ENCODE measurements at regions not wholly inside any gene's neighbourhood (a gene's known extent, or its start where the extent isn't known, plus 50 kb on each side); places are given as distances from the start of the nearest gene placed in this dataset.
"Not testable (repeated sequence)": the region's sequence is repeated elsewhere in the genome, so short reads cannot be mapped to it uniquely, and the experiment has no call there.

DNA sequence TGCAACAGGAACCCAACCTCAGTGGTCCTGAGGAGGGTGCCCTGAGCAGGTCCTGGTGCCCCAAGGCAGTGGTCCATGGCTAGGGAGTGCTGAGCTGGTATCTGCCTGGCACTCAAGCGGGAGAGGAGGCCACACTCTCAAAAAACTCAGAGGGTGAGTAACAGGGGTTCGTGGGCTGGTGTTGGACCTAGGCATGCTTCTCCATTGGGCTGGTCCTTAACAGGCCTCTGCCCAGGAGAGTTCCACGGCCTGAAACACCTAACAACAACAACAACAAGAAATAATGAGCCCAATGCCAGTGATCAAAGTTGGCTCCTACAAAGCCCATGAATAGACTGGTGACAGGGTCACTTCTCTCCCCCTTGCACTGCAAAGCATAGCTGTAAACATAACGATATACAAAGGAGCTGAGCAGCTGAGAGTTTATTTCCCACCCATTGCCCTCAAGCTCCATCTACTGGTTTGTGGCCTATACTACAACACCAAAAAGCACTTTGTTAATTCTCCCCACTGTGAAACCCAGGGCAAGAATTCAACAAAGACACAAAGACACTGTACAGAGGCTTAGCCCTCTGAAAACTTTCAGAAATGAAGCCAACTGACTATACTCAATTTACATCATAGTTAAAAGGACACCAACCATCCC is 736.1 kb upstream of the ADGRL3 start:
- Mint-ChIP-seq H3K27ac (no peak overlapping the region), H3K4me3 (no peak overlapping the region), H3K36me3 (ENCODE audit: low read depth) (no peaks in the 10 kb centered on the region), H3K27me3 (ENCODE audit: low read depth) (no peaks in the 10 kb centered on the region), H3K9me3 (peaks cover 27% of the 10 kb centered on the region), H3K4me1 (ENCODE audit: low read depth) (no peaks in the 10 kb centered on the region)

DNA sequence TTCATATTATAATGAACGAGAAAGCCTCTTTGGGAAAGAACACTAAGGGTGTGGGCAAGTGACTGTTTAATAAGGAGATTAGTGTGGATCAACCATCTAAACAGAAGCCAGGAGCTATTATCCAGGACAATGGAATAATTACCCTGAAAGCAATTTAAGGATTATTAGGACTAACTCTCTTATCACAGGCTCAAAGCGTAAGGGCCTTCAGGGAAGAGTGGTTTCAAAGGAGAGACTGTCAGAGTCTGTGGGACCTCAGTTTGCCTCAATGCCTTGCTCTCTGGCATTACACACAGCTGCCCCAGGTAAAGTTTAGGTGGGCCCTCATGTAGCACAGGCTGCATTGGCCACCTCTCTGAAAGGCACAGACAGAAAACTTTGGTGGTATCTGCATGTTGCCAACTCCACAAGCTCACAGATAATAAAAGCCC is 717.2 kb upstream of the ADGRL3 start:
- Mint-ChIP-seq H3K9me3 (peaks cover 13% of the 10 kb centered on the region), H3K36me3 (ENCODE audit: low read depth) (no peaks in the 10 kb centered on the region), H3K27me3 (ENCODE audit: low read depth) (no peaks in the 10 kb centered on the region), H3K4me3 (no peak overlapping the region), H3K27ac (no peak overlapping the region), H3K4me1 (ENCODE audit: low read depth) (no peaks in the 10 kb centered on the region)

DNA sequence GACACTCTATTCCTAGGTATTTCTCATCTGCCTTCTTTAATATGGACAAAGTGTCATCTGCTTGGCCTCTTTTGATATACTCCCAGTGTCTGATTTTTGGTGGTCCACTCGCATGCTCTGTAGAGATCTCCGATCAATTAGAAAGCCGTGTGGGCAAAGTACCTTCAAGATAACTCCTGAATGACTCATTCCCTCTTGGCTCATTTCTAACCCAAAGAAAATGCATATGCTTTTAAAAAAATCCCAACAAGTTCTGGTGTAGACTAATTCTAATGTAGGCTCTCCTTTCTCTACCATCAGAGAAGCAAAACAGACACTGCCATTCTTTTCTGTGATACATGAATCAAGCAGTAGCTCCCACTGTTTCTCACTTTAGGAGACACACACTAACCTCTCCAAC is 714.9 kb upstream of the ADGRL3 start:
- Mint-ChIP-seq H3K36me3 (ENCODE audit: low read depth) (no peaks in the 10 kb centered on the region), H3K4me1 (ENCODE audit: low read depth) (no peaks in the 10 kb centered on the region), H3K4me3 (no peak overlapping the region), H3K27me3 (ENCODE audit: low read depth) (no peaks in the 10 kb centered on the region), H3K27ac (no peak overlapping the region), H3K9me3 (peaks cover 21% of the 10 kb centered on the region)

DNA sequence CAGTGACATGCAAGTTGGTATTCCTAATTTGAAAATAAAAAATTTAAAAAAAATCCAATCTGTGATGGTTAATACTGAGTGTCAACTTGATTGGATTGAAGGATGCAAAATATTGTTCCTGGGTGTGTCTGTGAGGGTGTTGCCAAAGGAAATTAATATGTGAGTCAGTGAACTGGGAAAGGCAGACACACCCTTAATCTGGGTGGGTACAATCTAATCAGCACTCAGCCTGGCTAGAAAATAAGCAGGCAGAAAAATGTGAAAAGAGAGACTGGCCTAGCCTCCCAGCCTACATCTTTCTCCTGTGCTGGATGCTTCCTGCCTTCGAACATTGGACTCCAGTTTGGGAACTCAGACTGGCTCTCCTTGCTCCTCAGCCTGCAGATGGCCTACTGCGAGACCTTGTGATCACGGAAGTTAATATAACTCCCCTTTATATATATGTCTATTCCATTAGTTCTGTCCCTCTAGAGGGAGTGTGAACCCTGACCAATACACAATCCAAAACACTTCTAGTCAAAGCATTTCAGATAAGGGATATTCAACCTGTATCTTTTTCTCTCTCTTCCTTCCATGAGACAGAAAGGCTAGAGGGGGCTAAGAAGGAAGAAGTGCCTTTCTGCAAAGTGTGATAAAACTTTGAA is 712.9 kb upstream of the ADGRL3 start:
- H3K27ac Mint-ChIP-seq; H3K4me1 Mint-ChIP-seq (ENCODE audit: low read depth): not testable (repeated sequence)
- H3K9me3 Mint-ChIP-seq, result peaks cover 18% of the 10 kb centered on the region

DNA sequence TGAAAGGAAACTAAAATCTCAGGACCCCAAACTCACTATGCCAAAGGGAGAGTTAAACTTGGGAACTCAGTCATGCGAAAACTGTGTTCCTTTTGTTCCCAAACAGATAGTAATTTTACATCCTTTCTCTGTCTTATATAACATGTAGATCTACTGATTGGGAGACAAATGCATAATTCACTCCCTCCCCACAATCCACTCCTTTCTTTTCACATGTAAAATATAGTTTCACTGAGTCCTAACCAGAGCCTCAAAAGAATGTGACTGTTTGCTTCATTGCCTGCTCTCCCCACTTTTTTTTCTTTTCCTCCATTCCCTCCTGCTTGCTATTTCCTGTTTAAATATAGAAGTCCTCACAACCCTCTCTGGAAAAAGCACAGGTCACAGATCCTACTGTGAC is 699.3 kb upstream of the ADGRL3 start:
- Mint-ChIP-seq H3K36me3 (ENCODE audit: low read depth) (no peaks in the 10 kb centered on the region), H3K9me3 (peaks cover 30% of the 10 kb centered on the region), H3K4me1 (ENCODE audit: low read depth) (no peaks in the 10 kb centered on the region), H3K27me3 (ENCODE audit: low read depth) (no peaks in the 10 kb centered on the region), H3K4me3 (no peak overlapping the region), H3K27ac (no peak overlapping the region)

More for the DNA sequence above, 712.9 kb upstream of the ADGRL3 start:
- not testable (repeated sequence) for H3K27me3 Mint-ChIP-seq (ENCODE audit: low read depth); H3K36me3 Mint-ChIP-seq (ENCODE audit: low read depth); H3K4me3 Mint-ChIP-seq

DNA sequence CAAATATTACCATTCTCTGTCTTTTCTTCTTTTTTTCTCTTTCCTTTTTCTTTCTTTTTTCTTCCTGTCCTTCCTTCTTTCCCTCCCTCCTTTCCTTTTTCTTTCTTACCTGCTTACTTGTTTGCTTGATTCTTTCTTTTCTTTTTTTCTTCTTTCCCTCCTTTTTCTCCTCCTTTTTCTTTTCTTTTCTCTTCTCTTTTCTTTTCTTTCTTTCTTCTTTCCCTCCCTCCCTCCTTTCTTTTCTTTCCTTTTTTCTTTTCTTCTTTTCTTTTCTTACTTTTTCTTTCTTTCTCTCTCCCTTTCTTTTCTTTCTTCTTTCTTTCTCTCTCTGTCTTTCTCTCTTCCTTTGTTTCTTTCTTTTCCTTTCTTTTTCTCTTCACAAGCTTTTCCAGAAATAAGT is 697.4 kb upstream of the ADGRL3 start:
- Mint-ChIP-seq H3K27ac (no peak overlapping the region), H3K4me1 (ENCODE audit: low read depth) (no peaks in the 10 kb centered on the region), H3K36me3 (ENCODE audit: low read depth) (no peaks in the 10 kb centered on the region), H3K4me3 (no peak overlapping the region), H3K27me3 (ENCODE audit: low read depth) (no peaks in the 10 kb centered on the region), H3K9me3 (peaks cover 28% of the 10 kb centered on the region)

DNA sequence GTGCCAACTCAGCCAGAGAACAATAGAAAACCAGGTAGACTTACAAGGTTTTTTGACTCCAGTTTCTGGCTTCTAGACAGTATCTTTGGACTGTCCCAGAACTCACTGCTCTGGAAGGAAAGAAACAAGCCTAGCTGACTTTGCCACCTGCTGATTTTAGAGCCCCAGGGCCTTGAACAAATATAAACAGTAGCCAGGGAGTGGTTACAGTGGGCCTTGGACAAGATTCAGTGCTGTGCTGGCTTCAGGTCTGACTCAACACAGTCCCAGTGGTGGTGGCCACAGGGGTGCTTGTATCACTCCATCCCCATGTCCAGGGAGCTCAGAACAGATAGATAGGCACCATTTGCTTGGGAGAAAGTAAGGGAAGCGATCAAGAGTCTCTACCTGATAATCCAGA is 694.1 kb upstream of the ADGRL3 start:
- Mint-ChIP-seq H3K27ac (no peak overlapping the region), H3K4me1 (ENCODE audit: low read depth) (no peaks in the 10 kb centered on the region), H3K9me3 (peaks cover 28% of the 10 kb centered on the region), H3K36me3 (ENCODE audit: low read depth) (no peaks in the 10 kb centered on the region), H3K27me3 (ENCODE audit: low read depth) (no peaks in the 10 kb centered on the region), H3K4me3 (no peak overlapping the region)

DNA sequence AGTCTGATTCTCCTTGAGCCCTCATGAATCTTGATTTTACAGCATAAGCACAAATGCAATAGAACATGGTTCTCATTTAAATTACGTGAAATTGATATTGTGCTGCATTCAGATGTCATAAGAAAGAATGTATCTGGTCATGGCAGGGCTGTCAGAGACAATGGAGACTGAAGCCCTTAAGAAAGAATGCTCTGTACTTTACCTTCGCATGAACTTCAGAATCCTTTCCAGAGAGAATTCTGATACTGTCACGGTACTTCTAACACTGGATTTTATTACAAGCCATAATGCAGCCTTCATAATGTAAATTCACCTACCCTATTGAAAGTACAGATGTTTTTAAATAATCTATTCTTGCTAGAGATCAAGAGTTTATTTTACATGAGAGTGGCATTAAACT is 677.9 kb upstream of the ADGRL3 start:
- Mint-ChIP-seq H3K4me3 (no peak overlapping the region), H3K4me1 (ENCODE audit: low read depth) (no peaks in the 10 kb centered on the region), H3K36me3 (ENCODE audit: low read depth) (no peaks in the 10 kb centered on the region), H3K9me3 (peaks cover 6% of the 10 kb centered on the region), H3K27ac (no peak overlapping the region), H3K27me3 (ENCODE audit: low read depth) (no peaks in the 10 kb centered on the region)

DNA sequence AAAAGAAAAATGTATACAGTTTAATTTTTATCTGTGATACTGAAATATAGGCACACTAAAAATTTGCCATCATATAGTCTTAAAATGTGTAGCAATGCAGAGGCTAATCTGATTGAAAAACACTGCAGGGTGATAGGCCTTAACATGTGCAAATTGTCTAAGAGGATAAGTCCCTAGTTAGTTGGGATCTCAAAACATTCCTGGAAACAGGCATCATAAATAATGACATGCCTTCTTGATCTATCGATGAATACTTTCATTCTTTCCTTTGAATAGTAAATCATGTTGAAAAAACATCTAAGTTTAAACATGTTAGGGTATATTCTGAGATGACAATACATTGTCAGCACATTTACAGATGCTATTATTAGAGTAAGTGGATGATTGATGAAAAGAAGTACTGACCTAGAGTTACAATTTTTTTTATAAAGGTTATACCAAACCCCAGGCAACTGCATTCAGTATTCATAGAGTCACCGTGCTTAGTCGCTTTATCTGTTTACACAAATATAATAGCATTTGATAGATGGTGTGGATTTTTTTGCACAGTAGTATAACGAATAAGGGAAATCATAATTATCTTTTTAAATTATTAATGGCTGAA is 668.2 kb upstream of the ADGRL3 start:
- Mint-ChIP-seq H3K4me1 (ENCODE audit: low read depth) (no peaks in the 10 kb centered on the region), H3K9me3 (peaks cover 5% of the 10 kb centered on the region), H3K4me3 (no peak overlapping the region), H3K27ac (no peak overlapping the region), H3K27me3 (ENCODE audit: low read depth) (no peaks in the 10 kb centered on the region), H3K36me3 (ENCODE audit: low read depth) (no peaks in the 10 kb centered on the region)

DNA sequence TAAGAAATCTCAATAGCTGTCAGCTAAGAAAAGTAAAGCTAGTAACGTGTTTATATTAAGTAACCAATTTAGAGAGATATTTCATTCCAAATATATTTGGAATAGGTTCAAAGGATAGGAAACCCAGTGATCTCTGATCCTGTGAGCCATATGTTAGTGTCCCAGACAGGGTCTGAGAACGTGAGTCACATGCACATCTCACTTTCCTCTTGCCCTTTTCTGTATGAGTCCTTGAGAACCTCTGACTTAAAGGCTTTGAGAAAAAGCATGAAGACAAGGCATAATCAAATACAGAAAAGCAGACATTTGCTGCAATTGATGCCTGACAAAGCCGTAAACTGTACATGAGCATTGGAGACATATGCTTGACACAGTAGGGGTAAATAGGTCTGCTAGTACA is 655.1 kb upstream of the ADGRL3 start:
- peaks cover 23% of the 10 kb centered on the region for H3K9me3 Mint-ChIP-seq
- H3K4me1 Mint-ChIP-seq (ENCODE audit: low read depth), result no peaks in the 10 kb centered on the region
- no peak overlapping the region for H3K27ac Mint-ChIP-seq
- no peaks in the 10 kb centered on the region for H3K27me3 Mint-ChIP-seq (ENCODE audit: low read depth)
- no peak overlapping the region for H3K4me3 Mint-ChIP-seq
- no peaks in the 10 kb centered on the region for H3K36me3 Mint-ChIP-seq (ENCODE audit: low read depth)

DNA sequence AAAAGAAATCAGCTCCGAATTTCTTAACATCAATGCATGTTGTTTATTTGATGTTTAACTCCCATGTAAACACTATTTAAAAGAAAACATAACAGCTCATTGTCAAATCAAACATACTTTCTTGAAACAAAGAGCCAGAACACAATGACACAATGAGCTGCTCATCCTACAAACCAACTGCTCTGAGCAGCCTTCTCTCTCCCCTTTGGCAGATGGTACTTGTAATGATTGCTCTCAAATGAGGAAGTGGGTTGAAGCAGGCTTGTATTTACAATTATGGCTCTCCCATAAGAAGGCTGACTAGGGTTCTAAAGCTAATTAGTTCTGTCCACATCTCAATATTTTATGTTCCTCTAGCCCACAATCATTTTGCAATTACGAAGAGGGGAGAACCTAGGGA is 637.8 kb upstream of the ADGRL3 start:
- no peak overlapping the region for H3K27ac Mint-ChIP-seq
- H3K9me3 Mint-ChIP-seq, result peaks cover 13% of the 10 kb centered on the region
- no peaks in the 10 kb centered on the region for H3K4me1 Mint-ChIP-seq (ENCODE audit: low read depth)
- H3K4me3 Mint-ChIP-seq, result no peak overlapping the region
- no peaks in the 10 kb centered on the region for H3K27me3 Mint-ChIP-seq (ENCODE audit: low read depth)
- no peaks in the 10 kb centered on the region for H3K36me3 Mint-ChIP-seq (ENCODE audit: low read depth)

DNA sequence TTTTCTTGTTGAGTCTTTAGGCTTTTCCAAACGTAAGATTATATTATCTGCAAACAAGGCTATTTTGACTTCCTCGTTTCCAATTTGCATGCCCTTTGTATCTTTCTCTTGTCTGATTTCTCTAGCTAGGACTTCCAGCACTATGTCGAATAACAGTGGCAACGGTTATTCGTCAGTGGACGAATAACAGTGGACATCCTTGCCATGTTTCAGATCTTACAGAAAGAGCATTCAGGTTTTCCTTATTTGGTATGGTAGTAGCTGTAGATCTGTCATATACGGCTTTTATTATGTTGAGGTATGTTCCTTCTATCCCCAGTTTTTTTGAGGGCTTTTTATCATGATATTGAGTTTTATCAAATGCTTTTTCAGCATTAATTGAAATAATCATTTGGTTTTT is 634.6 kb upstream of the ADGRL3 start:
- Mint-ChIP-seq H3K9me3 (peaks cover 19% of the 10 kb centered on the region), H3K36me3 (ENCODE audit: low read depth) (no peaks in the 10 kb centered on the region), H3K4me3 (no peak overlapping the region), H3K4me1 (ENCODE audit: low read depth) (no peaks in the 10 kb centered on the region), H3K27ac (no peak overlapping the region), H3K27me3 (ENCODE audit: low read depth) (no peaks in the 10 kb centered on the region)

DNA sequence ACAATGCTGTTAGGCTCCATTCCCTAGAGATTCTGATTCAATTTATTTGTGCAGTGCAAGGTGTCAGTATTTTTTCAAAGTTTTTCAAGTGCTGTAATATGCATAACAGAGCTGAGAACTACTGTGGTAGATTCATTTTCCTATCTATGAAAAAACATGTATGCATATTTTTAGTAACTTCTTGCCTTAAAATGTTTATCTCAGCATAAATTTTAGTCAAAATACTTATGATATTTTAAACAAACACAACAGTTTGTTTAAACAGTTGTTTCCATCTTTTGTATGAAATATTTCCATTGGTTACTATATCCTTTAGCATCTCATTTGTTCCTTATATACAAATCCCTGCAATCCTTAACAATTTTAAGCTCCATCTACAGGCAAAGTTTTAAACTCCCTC is 624.8 kb upstream of the ADGRL3 start:
- Mint-ChIP-seq H3K4me1 (ENCODE audit: low read depth) (no peaks in the 10 kb centered on the region), H3K36me3 (ENCODE audit: low read depth) (no peaks in the 10 kb centered on the region), H3K27me3 (ENCODE audit: low read depth) (no peaks in the 10 kb centered on the region), H3K9me3 (peaks cover 13% of the 10 kb centered on the region), H3K27ac (no peak overlapping the region), H3K4me3 (no peak overlapping the region)

DNA sequence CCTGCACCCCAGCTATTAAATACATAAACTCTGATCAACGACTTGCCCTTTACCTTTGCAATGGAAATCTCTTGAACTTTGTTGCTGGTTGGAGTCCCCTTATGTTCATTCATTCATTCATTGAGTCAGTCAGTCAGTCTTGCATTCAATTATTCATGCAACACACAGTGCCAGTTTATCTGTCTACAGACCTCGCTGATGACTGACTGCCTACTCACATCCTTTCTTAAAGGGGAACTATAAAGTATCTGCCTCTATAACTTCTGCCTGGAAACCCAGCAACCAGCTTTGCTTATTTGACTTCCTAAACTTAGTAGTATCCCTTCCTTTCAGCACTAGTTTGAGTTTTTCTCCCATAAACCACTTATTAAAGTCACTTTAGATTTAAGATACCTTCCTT is 620.8 kb upstream of the ADGRL3 start:
- Mint-ChIP-seq H3K27me3 (ENCODE audit: low read depth) (no peaks in the 10 kb centered on the region), H3K4me1 (ENCODE audit: low read depth) (no peaks in the 10 kb centered on the region), H3K4me3 (no peak overlapping the region), H3K27ac (no peak overlapping the region), H3K36me3 (ENCODE audit: low read depth) (no peaks in the 10 kb centered on the region), H3K9me3 (peaks cover 5% of the 10 kb centered on the region)

DNA sequence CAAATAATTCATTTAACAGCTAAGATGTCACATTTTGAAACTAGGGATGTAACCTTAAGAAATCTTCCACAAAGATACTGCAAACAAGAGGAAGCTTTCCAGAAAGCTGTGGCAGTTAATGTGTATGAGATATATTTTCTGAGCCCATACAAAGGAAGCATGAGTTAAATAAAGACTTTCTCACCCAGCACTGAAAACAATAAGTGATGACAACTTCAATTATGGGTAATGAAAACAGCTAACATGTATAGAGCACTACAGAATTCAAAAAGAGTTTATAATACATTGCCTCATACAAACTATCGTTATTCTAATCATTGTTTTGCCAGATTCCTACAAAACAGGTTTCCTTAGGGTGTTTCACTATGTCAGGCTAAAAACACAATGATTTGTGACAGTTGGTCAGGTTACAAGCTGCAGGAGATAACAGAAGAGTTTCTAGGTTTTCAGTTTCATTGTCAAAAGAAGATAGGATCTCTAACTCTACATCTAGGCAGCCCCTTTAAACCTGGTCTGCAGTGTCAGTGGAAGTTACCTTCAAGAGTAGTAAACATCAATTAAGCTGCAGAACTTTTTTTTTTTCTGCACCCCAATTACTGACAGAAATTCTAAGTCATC is 618.1 kb upstream of the ADGRL3 start:
- Mint-ChIP-seq H3K4me1 (ENCODE audit: low read depth) (no peaks in the 10 kb centered on the region), H3K27ac (no peak overlapping the region)

More for the DNA sequence above, 618.1 kb upstream of the ADGRL3 start:
- Mint-ChIP-seq H3K27me3 (ENCODE audit: low read depth) (no peaks in the 10 kb centered on the region), H3K36me3 (ENCODE audit: low read depth) (no peaks in the 10 kb centered on the region), H3K9me3 (no peaks in the 10 kb centered on the region), H3K4me3 (no peak overlapping the region)
